IMR-90 (cell line): ENCODE measurements at regions not wholly inside any gene's neighbourhood (a gene's known extent, or its start where the extent isn't known, plus 50 kb on each side); places are given as distances from the start of the nearest gene placed in this dataset.

Source experiments
- ATAC-seq: fragments of 200-7000 bp; cut with Tn5 transposase; 2 replicates; pipeline ENCODE4 v1.9.1; 2020; ENCODE audit warnings: low read depth, mild to moderate bottlenecking, moderate library complexity
- BruUV-seq: library from RNA; stranded (reverse); fragments of 400-500 nt; replicated peaks from 2 replicates; lab custom pipeline; 2021; lab: Mats Ljungman, UMichigan
- CTCF ChIA-PET: fragments of 300-600 bp; formaldehyde crosslinking; extraction: SDS; loops from one replicate; lab custom pipeline; 2021; ENCODE audit warnings: antibody characterized with exemption; lab: Yijun Ruan, JAX
- POLR2A ChIA-PET: fragments of 300-600 bp; sonication (Branson Sonifier 250); formaldehyde crosslinking; loops from one replicate; lab custom pipeline; 2022; ENCODE audit warnings: antibody characterized with exemption; ENCODE audit not compliant: unreplicated experiment; lab: Charles Lee
- DNase-seq: peaks from one replicate; pipeline ENCODE4 v3.0.0; 2013
- H2AFZ ChIP-seq: replicated peaks from 2 replicates; pipeline ENCODE3; 2013; ENCODE audit warnings: low read length, mild to moderate bottlenecking; ENCODE audit not compliant: poor library complexity
- H2AK5ac ChIP-seq: 2 replicates; pipeline ENCODE4 v1.6.1; 2013; ENCODE audit warnings: low read depth, low read length, inconsistent platforms
- H2AK9ac ChIP-seq: replicated peaks from 2 replicates; pipeline ENCODE3; 2013; ENCODE audit warnings: mild to moderate bottlenecking, low read depth, low read length, moderate library complexity; ENCODE audit not compliant: poor library complexity
- H2BK120ac ChIP-seq: 2 replicates; pipeline ENCODE4 v1.6.1; 2013; ENCODE audit warnings: low read depth, low read length, inconsistent platforms
- H2BK15ac ChIP-seq: 3 replicates; pipeline ENCODE4 v1.6.1; 2013; ENCODE audit warnings: low read depth, low read length, inconsistent platforms
- H2BK20ac ChIP-seq: 2 replicates; pipeline ENCODE4 v1.6.1; 2013; ENCODE audit warnings: low read depth, mild to moderate bottlenecking, inconsistent platforms, low read length, moderate library complexity
- H2BK5ac ChIP-seq: 2 replicates; pipeline ENCODE4 v1.6.1; 2013; ENCODE audit warnings: mild to moderate bottlenecking, low read depth, low read length, inconsistent platforms; ENCODE audit not compliant: poor library complexity, severe bottlenecking
- H3K14ac ChIP-seq: replicated peaks from 2 replicates; pipeline ENCODE4 v1.6.1; 2013; ENCODE audit warnings: low read depth, low read length, inconsistent platforms
- H3K18ac ChIP-seq: 2 replicates; pipeline ENCODE4 v1.6.1; 2013; ENCODE audit warnings: low read depth, low read length, control low read depth
- H3K23ac ChIP-seq: 2 replicates; pipeline ENCODE4 v1.6.1; 2013; ENCODE audit warnings: low read depth, low read length, inconsistent platforms
- H3K27ac ChIP-seq: 2 replicates; pipeline ENCODE4 v1.5.1; 2013; ENCODE audit warnings: mild to moderate bottlenecking, control low read depth, low read length; ENCODE audit not compliant: insufficient read depth
- H3K27me3 ChIP-seq: 2 replicates; pipeline ENCODE4 v1.6.1; 2013; ENCODE audit warnings: low read length; ENCODE audit not compliant: control insufficient read depth, insufficient read depth
- H3K36me3 ChIP-seq: 2 replicates; pipeline ENCODE4 v1.6.1; 2013; ENCODE audit warnings: low read length, mixed read lengths; ENCODE audit not compliant: control insufficient read depth, insufficient read depth
- H3K4ac ChIP-seq: 2 replicates; pipeline ENCODE4 v1.6.1; 2013; ENCODE audit warnings: low read depth, low read length, inconsistent platforms
- H3K4me1 ChIP-seq: 2 replicates; pipeline ENCODE4 v1.6.1; 2013; ENCODE audit warnings: low read length, mixed read lengths; ENCODE audit not compliant: control insufficient read depth, insufficient read depth
- H3K4me2 ChIP-seq: 2 replicates; pipeline ENCODE4 v1.6.1; 2013; ENCODE audit warnings: low read depth, mild to moderate bottlenecking, control low read depth, low read length, moderate library complexity
- H3K4me3 ChIP-seq: 2 replicates; pipeline ENCODE4 v1.5.1; 2013; ENCODE audit warnings: low read depth, mild to moderate bottlenecking, control low read depth, low read length, moderate library complexity; ENCODE audit not compliant: insufficient read depth
- H3K56ac ChIP-seq: 2 replicates; pipeline ENCODE4 v1.6.1; 2013; ENCODE audit warnings: low read length, inconsistent platforms; ENCODE audit not compliant: insufficient read depth; ENCODE audit errors: extremely low read depth
- H3K79me1 ChIP-seq, 2 experiments: 2 replicates each; pipeline ENCODE4 v1.6.1; 2013; ENCODE audit warnings: low read length in 2 of 2, inconsistent platforms in 1 of 2, low read depth in 1 of 2
- H3K9ac ChIP-seq: 2 replicates; pipeline ENCODE4 v1.6.1; 2013; ENCODE audit warnings: low read depth, low read length, control low read depth
- H3K9me1 ChIP-seq: 2 replicates; pipeline ENCODE4 v1.6.1; 2013; ENCODE audit warnings: low read length, inconsistent platforms; ENCODE audit not compliant: insufficient read depth
- H3K9me3 ChIP-seq: 2 replicates; pipeline ENCODE4 v1.6.1; 2013; ENCODE audit warnings: low read length; ENCODE audit not compliant: control insufficient read depth, insufficient read depth
- H4K20me1 ChIP-seq: 2 replicates; pipeline ENCODE4 v1.6.1; 2013; ENCODE audit warnings: low read length, inconsistent platforms; ENCODE audit not compliant: insufficient read depth
- H4K5ac ChIP-seq: 2 replicates; pipeline ENCODE4 v1.6.1; 2013; ENCODE audit warnings: mild to moderate bottlenecking, low read depth, low read length, control low read depth
- H4K8ac ChIP-seq, 2 experiments: 2 replicates each; pipeline ENCODE4 v1.6.1; 2013; ENCODE audit warnings: low read depth in 2 of 2, low read length in 2 of 2, control low read depth in 1 of 2, inconsistent platforms in 1 of 2
- H4K91ac ChIP-seq: 2 replicates; pipeline ENCODE4 v1.6.1; 2013; ENCODE audit warnings: low read depth, low read length, inconsistent platforms; ENCODE audit not compliant: insufficient read depth
- CEBPB ChIP-seq: IDR thresholded peaks from 2 replicates; pipeline ENCODE4 v1.6.1; 2012; ENCODE audit warnings: low read depth, low read length, improper control_type of control experiment
- NFE2L2 ChIP-seq: fragments of 150-350 bp; IDR thresholded peaks from 2 replicates; pipeline ENCODE4 v1.6.1; 2016; ENCODE audit warnings: low read depth, mild to moderate bottlenecking, low read length
- WGBS, 2 experiments: methylation state at CpG; one replicate each; pipeline versions ENCODE4 v1.1.5 to v1.1.7; 2013; ENCODE audit warnings: missing lambda C conversion rate in 2 of 2; ENCODE audit not compliant: insufficient read length in 1 of 2; ENCODE audit errors: extremely low coverage in 2 of 2; 5-methylcytosine and 5-hydroxymethylcytosine counted together
- dilution Hi-C: fragments of 300-500 bp; cut with HindIII; formaldehyde crosslinking; loops from one replicate; pipeline ENCODE4 v1.14.3; 2018; ENCODE audit warnings: low sequenced_read_pairs; ENCODE audit not compliant: unreplicated experiment
- in situ Hi-C: fragments of 300-500 bp; cut with MboI; formaldehyde crosslinking; loops from 3 replicates; pipeline ENCODE4 v1.14.3; 2019; ENCODE audit warnings: low sequenced_read_pairs, inconsistent platforms, mixed read lengths
- intact Hi-C: fragments of 100-400 bp; cut with micrococcal nuclease; formaldehyde crosslinking; loops from 2 replicates; pipeline ENCODE4 v1.10.0; 2022

GRCh38 chr12:115085594-115085993, 401.6 kb upstream of the TBX3 start:
- Histone ChIP-seq H2BK5ac (no peak overlapping the region), H3K18ac (no peak overlapping the region), H2AK9ac (no peak overlapping the region), H3K9me3 (no peaks in the 10 kb centered on the region), H3K9ac (no peak overlapping the region), H3K36me3 (no peaks in the 10 kb centered on the region), H3K4me2 (no peak overlapping the region), H2BK120ac (no peak overlapping the region), H3K4ac (no peak overlapping the region), H2BK20ac (no peak overlapping the region), H3K56ac (no peak overlapping the region), H3K79me1 (no peaks in the 10 kb centered on the region), H4K5ac (no peak overlapping the region), H2AK5ac (no peak overlapping the region), H3K27me3 (no peaks in the 10 kb centered on the region), H3K14ac (no peak overlapping the region), H4K8ac (no peak overlapping the region), H2BK15ac (no peak overlapping the region), H3K4me3 (no peak overlapping the region), H3K9me1 (no peaks in the 10 kb centered on the region), H4K20me1 (no peaks in the 10 kb centered on the region), H3K27ac (no peak overlapping the region), H3K23ac (no peak overlapping the region), H3K4me1 (no peaks in the 10 kb centered on the region), H2AFZ (no peak overlapping the region), H4K91ac (no peak overlapping the region)
- intact Hi-C loops (no loop called here), dilution Hi-C loops (no loop called here), in situ Hi-C loops (no loop called here)
- TF ChIP-seq CEBPB (0 out of 2 replicates have a peak, but pooled peaks have one; percentile 19), NFE2L2 (no peak)
- no peak for ATAC-seq
- ChIA-PET POLR2A (no interaction called here), CTCF (no interaction called here)
- no peak for DNase-seq
- no CpG with 5 or more reads among the region's 7 CpGs for WGBS, 2 experiments
- no TSS peak for BruUV-seq
